ENCODE measurements at regions not wholly inside any gene's neighbourhood (a gene's known extent, or its start where the extent isn't known, plus 50 kb on each side); places are given as distances from the start of the nearest gene placed in this dataset.

DNA sequence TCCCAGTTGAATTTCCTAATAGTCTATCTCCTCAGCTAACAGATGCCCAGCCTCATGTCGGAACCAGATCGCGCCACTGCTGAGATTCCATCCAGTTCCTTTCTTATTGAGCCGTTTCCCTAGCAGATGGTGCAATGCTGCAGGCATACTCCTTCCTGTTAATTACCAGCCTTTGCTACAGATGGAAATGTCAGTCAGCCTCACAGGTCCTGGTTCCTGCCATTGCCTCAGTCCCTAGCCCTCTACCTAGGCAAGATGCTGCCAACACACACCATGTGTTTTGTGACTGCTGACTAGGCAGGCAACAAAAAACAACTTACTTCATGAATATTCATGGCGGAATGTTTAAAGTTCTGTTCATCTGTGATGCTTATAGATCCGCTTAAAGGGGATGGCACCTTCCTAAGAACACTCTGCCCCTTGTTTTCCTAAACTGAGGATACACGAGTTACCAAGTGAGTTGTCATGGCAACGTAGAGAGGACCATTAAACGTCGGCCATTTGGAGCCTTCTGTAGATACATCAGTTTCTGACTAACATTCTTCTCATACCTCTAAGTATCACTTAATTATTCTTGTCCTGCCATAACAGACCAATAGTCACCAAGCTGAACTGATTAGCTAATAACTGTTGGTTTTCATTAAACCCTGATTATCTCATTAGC is 749.5 kb downstream of the RNF144A start:
- no peak for DNase-seq
- TF ChIP-seq POLR2A (IDR thresholded peaks at IDR 0.05) = no peak
- TF ChIP-seq, protein P1, sequence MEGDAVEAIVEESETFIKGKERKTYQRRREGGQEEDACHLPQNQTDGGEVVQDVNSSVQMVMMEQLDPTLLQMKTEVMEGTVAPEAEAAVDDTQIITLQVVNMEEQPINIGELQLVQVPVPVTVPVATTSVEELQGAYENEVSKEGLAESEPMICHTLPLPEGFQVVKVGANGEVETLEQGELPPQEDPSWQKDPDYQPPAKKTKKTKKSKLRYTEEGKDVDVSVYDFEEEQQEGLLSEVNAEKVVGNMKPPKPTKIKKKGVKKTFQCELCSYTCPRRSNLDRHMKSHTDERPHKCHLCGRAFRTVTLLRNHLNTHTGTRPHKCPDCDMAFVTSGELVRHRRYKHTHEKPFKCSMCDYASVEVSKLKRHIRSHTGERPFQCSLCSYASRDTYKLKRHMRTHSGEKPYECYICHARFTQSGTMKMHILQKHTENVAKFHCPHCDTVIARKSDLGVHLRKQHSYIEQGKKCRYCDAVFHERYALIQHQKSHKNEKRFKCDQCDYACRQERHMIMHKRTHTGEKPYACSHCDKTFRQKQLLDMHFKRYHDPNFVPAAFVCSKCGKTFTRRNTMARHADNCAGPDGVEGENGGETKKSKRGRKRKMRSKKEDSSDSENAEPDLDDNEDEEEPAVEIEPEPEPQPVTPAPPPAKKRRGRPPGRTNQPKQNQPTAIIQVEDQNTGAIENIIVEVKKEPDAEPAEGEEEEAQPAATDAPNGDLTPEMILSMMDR (IDR thresholded peaks at IDR 0.05) = no peak
- intact Hi-C loops (cut with DNase I) = no loop called here
- no peak overlapping the region for H3K4me3 ChIP-seq
- WGBS, 4 donors = 84 to 88% (median 87%) methylated on average over 10 of the region's 10 CpGs
- no peaks in the 10 kb centered on the region for H3K27me3 ChIP-seq
- H3K27ac ChIP-seq = no peak overlapping the region
- peaks cover 0 to 9% of the 10 kb centered on the region in 2 donors for H3K4me1 ChIP-seq (replicated peaks in 1 of 2)
- H3K9me3 ChIP-seq (replicated peaks in 1 of 3) = no peaks in the 10 kb centered on the region
- H3K36me3 ChIP-seq (replicated peaks in 1 of 2) = no peaks in the 10 kb centered on the region

DNA sequence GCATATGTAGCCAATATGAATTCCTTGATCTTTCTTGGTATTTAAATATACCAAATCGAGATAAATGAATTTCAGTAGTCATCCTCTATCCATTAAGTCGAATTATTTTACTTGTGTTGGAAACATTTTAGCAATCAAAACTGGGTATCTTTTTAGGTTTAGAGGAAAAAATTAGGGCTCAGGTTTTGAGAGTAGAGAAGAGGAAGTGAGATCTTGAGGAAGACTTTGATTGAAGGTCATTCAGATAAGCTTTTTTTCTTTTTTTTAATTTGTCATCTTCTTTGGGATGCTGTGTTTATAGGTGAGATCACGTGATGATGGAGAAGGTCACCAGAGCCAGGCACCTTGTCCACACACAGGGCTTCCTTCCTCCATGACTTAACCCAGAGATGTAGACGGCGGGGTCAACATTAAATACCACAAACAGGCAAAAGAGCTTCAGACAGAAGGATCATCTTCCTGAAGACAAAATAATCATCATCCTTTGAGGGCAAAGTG is 750.1 kb downstream of the RNF144A start:
- H3K4me3 ChIP-seq = no peak overlapping the region
- WGBS, 4 donors = 78 to 84% (median 81%) methylated on average over 5 of the region's 5 CpGs
- peaks cover 0 to 9% of the 10 kb centered on the region in 2 donors for H3K4me1 ChIP-seq (replicated peaks in 1 of 2)
- no peaks in the 10 kb centered on the region for H3K9me3 ChIP-seq (replicated peaks in 1 of 3)
- intact Hi-C loops (cut with DNase I) = no loop called here
- no peaks in the 10 kb centered on the region for H3K27me3 ChIP-seq
- TF ChIP-seq, protein P1 (IDR thresholded peaks at IDR 0.05) = no peak
- no peak for TF ChIP-seq POLR2A (IDR thresholded peaks at IDR 0.05)
- DNase-seq = no peak
- no peaks in the 10 kb centered on the region for H3K36me3 ChIP-seq (replicated peaks in 1 of 2)
- H3K27ac ChIP-seq = no peak overlapping the region

DNA sequence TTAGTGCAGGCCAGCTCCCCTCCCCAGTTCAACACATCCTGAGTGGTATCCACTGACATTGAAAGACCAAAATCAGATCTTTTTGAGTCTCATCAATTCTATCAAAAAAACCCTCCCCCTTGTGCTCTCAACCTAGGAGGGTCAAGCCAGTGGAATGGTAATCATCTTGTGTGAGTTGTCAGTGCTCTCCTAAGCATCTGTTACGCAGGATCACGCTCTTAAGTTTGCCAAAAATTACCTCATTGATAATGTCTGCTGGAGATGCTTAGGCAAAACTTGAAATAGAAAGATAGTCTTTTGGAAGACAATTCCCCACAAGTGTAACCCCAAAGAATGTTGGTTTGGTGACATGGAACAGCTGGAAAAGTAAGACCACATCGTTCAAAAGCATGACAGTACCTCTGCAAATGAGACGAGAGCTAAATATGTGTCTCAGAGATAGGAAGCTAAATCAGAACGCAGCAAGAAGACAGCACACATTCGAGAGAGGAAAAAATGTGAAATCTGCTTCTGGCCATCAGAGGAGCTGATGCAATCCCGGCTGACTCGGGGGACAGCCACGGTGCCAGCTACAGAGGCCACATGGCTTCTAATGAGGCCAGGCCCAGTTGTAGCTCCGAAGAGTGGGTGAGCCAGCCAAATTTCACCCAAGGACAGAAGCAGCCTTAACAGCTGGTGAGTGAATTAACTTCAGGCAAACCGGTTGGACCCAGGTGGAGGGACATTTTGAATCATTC is 753.9 kb downstream of the RNF144A start:
- no peaks in the 10 kb centered on the region for H3K27me3 ChIP-seq
- TF ChIP-seq, protein P1 (IDR thresholded peaks at IDR 0.05) = no peak
- TF ChIP-seq POLR2A (IDR thresholded peaks at IDR 0.05) = no peak
- intact Hi-C loops (cut with DNase I) = no loop called here
- no peak overlapping the region for H3K4me3 ChIP-seq
- H3K36me3 ChIP-seq (replicated peaks in 1 of 2) = no peaks in the 10 kb centered on the region
- DNase-seq = peak; percentile 30 to 81 (median 72)
- H3K27ac ChIP-seq = peak overlapping the region in 3 of 5 donors; percentile 6 to 19 (median 18)
- H3K4me1 ChIP-seq (replicated peaks in 1 of 2) = peaks cover 0 to 9% of the 10 kb centered on the region in 2 donors
- WGBS, 4 donors = 47 to 69% (median 60%) methylated on average over 11 of the region's 11 CpGs
- no peaks in the 10 kb centered on the region for H3K9me3 ChIP-seq (replicated peaks in 1 of 3)

DNA sequence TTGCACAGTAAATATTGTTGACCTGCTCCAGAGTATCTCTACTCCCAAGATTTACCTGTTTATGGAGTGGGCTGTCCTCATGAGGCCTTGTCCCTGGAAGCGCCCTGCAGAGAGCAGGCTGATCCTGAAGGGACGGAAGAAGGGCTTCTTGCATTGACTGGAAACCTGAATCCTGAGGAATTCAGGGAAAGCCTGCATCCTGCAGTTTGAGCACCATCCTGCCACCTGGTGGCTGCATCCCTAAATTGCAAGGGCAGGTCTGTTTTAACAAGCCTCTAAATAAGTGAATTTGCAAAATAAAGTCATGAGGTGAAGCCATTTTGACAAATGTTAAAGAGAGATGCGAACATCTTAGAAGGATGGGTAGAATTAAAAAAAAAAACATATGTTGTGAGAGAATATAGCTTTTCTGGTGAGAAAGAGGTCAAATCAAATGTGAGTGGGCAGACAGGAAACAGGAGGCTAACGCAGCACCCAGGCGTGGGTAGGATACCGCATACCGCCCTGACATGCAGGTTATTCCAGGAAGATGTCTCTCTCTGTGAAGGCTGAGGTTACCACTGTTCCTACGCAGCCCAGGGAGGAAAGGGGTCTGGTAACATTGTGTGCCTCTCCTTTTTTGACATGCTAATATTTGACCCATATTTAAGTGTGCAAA is 754.9 kb downstream of the RNF144A start:
- peaks cover 0 to 9% of the 10 kb centered on the region in 2 donors for H3K4me1 ChIP-seq (replicated peaks in 1 of 2)
- DNase-seq = peak; percentile 26 to 69 (median 48)
- H3K4me3 ChIP-seq = no peak overlapping the region
- 79 to 88% (median 86%) methylated on average over 7 to 8 of the region's 8 CpGs for WGBS, 4 donors
- no peak for TF ChIP-seq POLR2A (IDR thresholded peaks at IDR 0.05)
- TF ChIP-seq, protein P1 (IDR thresholded peaks at IDR 0.05) = peak in 5 of 6 experiments; percentile 17 to 56 (median 53)
- intact Hi-C loops (cut with DNase I) = no loop called here
- H3K27ac ChIP-seq = no peak overlapping the region
- no peaks in the 10 kb centered on the region for H3K36me3 ChIP-seq (replicated peaks in 1 of 2)
- H3K9me3 ChIP-seq (replicated peaks in 1 of 3) = no peaks in the 10 kb centered on the region
- no peaks in the 10 kb centered on the region for H3K27me3 ChIP-seq

All from adrenal gland (tissue), 9 donors.